A549 (cell line): ENCODE measurements at regions not wholly inside any gene's neighbourhood (a gene's known extent, or its start where the extent isn't known, plus 50 kb on each side); places are given as distances from the start of the nearest gene placed in this dataset.

Source experiments
- BHLHE40 ChIP-seq: IDR thresholded peaks from 2 replicates; pipeline ENCODE4 v1.6.1; 2012; ENCODE audit warnings: low read depth, low read length, inconsistent platforms
- CTCF ChIP-seq: fragments of >200 bp; sonication (Bioruptor Twin); formaldehyde crosslinking; IDR thresholded peaks from 3 replicates; pipeline ENCODE4 v1.5.1; 2016
- RCOR1 ChIP-seq: fragments of 150-350 bp; IDR thresholded peaks from 2 replicates; pipeline ENCODE4 v1.6.1; 2014; ENCODE audit warnings: antibody characterized with exemption, low read length, low read depth

GRCh38 chrX:78532363-78532762 is 126.8 kb downstream of the RTL3 start:
- TF ChIP-seq CTCF (no peak), BHLHE40 (no peak), RCOR1 (no peak)
